ENCODE measurements at regions not wholly inside any gene's neighbourhood (a gene's known extent, or its start where the extent isn't known, plus 50 kb on each side); places are given as distances from the start of the nearest gene placed in this dataset.

DNA sequence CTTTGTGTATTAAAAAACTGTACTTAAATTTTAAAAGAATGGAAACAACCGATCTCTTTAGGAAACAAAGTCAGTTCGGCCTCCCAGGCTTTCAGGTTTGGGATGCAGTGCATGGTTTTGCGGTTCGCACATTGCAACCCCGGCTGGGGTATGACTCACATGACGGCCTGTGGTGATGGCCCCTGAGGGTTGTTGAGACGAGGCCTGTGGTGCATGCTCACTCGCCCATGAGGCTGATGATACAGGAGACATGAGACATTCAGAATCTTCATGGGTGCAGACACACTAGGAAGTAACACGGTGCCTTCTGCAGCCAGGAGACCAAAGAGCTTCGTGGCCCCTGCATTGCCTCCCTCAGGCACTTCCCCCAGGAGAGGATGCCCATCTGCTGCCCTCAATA is 724.6 kb upstream of the SALL3 start:
- DNase-seq (ENCODE audit: low spot score) = no peak
- H3K4me2 ChIP-seq (ENCODE audit: low read length) = no peak overlapping the region
- ChIA-PET POLR2A (no interaction called here), CTCF (ENCODE audit: unreplicated experiment) (no interaction called here)
- H3K9me2 ChIP-seq (ENCODE audit: insufficient read depth, low read length) = no peaks in the 10 kb centered on the region
- no TSS peak for BruUV-seq (replicated peaks)
- H3K4me3 ChIP-seq (ENCODE audit: low read depth, low read length, poor library complexity, severe bottlenecking) = no peak overlapping the region
- no peaks in the 10 kb centered on the region for H3K9me3 ChIP-seq (ENCODE audit: low read length)
- no peaks in the 10 kb centered on the region for H3K4me1 ChIP-seq (ENCODE audit: insufficient read depth, low read length, poor library complexity, severe bottlenecking)
- intact Hi-C loops (cut with micrococcal nuclease; ENCODE audit: unreplicated experiment) = no loop called here
- H2AFZ ChIP-seq (ENCODE audit: low read length) = no peak overlapping the region
- no peaks in the 10 kb centered on the region for H3K79me2 ChIP-seq (ENCODE audit: insufficient read depth, low read depth, low read length)
- no peak overlapping the region for H3K27ac ChIP-seq (ENCODE audit: low read depth, low read length, poor library complexity, severe bottlenecking)
- no peak for TF ChIP-seq EZH2phosphoT487 (IDR thresholded peaks at IDR 0.05; ENCODE audit: borderline replicate concordance, low read depth, low read length)
- TF ChIP-seq, protein P1, sequence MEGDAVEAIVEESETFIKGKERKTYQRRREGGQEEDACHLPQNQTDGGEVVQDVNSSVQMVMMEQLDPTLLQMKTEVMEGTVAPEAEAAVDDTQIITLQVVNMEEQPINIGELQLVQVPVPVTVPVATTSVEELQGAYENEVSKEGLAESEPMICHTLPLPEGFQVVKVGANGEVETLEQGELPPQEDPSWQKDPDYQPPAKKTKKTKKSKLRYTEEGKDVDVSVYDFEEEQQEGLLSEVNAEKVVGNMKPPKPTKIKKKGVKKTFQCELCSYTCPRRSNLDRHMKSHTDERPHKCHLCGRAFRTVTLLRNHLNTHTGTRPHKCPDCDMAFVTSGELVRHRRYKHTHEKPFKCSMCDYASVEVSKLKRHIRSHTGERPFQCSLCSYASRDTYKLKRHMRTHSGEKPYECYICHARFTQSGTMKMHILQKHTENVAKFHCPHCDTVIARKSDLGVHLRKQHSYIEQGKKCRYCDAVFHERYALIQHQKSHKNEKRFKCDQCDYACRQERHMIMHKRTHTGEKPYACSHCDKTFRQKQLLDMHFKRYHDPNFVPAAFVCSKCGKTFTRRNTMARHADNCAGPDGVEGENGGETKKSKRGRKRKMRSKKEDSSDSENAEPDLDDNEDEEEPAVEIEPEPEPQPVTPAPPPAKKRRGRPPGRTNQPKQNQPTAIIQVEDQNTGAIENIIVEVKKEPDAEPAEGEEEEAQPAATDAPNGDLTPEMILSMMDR (conservative IDR thresholded peaks at IDR 0.05; ENCODE audit: low read length) = no peak
- H3K36me3 ChIP-seq (ENCODE audit: insufficient read depth, low read length) = no peaks in the 10 kb centered on the region
- no peaks in the 10 kb centered on the region for H4K20me1 ChIP-seq (ENCODE audit: insufficient read depth, low read length)

DNA sequence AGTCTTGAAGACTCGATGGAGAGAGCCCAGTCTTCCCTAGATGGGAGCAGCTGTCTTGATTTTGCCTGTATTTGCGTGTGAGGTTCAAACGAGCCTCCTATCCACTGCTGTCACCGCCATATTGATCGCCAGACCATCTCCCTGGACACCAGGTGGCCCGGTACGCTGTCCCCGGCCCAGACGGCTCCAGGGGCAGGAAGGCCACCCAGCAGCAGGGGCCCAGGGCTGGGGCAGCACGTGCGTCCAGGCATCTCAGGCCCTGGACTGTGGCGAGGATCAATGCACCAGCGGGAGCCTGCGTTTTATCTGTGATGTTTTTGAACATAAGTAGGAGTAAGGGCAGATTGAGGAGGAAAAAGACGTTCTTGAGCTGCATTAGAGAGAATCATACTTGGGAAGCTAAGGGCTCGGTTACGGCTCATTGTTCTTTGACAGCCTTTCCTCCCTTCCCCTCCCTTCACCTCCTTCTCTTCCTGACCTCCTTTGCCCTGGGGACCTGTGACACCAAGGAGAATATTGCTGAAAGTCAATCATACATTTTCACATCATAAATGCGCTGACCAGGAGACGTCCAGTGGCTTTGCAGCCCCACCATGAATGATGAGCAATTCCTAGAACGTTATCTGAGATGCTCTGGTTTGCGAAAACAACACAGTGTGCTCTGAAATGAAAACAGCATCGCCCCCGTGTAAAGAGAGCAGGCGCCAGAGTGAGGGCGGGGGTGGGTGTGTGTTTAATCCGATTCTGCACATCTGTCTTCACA is 711.2 kb upstream of the SALL3 start:
- no peak for DNase-seq (ENCODE audit: low spot score)
- Histone ChIP-seq H4K20me1 (ENCODE audit: insufficient read depth, low read length) (no peaks in the 10 kb centered on the region), H2AFZ (ENCODE audit: low read length) (no peak overlapping the region), H3K27ac (ENCODE audit: low read depth, low read length, poor library complexity, severe bottlenecking) (no peak overlapping the region), H3K9me3 (ENCODE audit: low read length) (no peaks in the 10 kb centered on the region), H3K4me3 (ENCODE audit: low read depth, low read length, poor library complexity, severe bottlenecking) (no peak overlapping the region), H3K4me1 (ENCODE audit: insufficient read depth, low read length, poor library complexity, severe bottlenecking) (no peaks in the 10 kb centered on the region), H3K36me3 (ENCODE audit: insufficient read depth, low read length) (no peaks in the 10 kb centered on the region), H3K9me2 (ENCODE audit: insufficient read depth, low read length) (no peaks in the 10 kb centered on the region), H3K4me2 (ENCODE audit: low read length) (no peak overlapping the region), H3K79me2 (ENCODE audit: insufficient read depth, low read depth, low read length) (no peaks in the 10 kb centered on the region)
- CTCF ChIA-PET (ENCODE audit: unreplicated experiment) = no interaction called here
- POLR2A ChIA-PET = no interaction called here
- intact Hi-C loops (cut with micrococcal nuclease; ENCODE audit: unreplicated experiment) = no loop called here
- no TSS peak for BruUV-seq (replicated peaks)
- TF ChIP-seq EZH2phosphoT487 (IDR thresholded peaks at IDR 0.05; ENCODE audit: borderline replicate concordance, low read depth, low read length) = no peak
- TF ChIP-seq, protein P1 (conservative IDR thresholded peaks at IDR 0.05; ENCODE audit: low read length) = no peak

DNA sequence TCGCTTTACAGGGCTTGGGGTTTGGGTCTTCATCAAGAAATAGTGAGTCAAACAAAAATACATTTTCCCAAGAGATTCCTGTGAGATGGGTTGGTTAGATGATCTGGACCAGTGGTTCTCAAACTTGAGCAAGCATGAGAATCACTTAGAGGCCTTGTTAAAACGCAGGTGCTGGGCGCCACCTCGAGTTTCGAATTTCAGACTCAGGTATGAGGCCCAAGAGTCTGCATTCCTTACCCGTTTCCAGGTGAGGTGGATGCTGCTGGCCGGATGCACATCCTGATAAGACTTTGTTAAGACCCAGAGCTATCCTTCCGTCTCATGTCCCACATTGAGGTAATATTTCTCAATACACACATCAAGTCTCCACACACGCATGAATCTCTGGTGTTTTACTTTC is 707.8 kb upstream of the SALL3 start:
- no peaks in the 10 kb centered on the region for H3K9me3 ChIP-seq (ENCODE audit: low read length)
- no peak for TF ChIP-seq EZH2phosphoT487 (IDR thresholded peaks at IDR 0.05; ENCODE audit: borderline replicate concordance, low read depth, low read length)
- TF ChIP-seq, protein P1 (conservative IDR thresholded peaks at IDR 0.05; ENCODE audit: low read length) = no peak
- H3K4me2 ChIP-seq (ENCODE audit: low read length) = no peak overlapping the region
- no peaks in the 10 kb centered on the region for H3K9me2 ChIP-seq (ENCODE audit: insufficient read depth, low read length)
- H3K36me3 ChIP-seq (ENCODE audit: insufficient read depth, low read length) = no peaks in the 10 kb centered on the region
- POLR2A ChIA-PET = no interaction called here
- no peaks in the 10 kb centered on the region for H3K79me2 ChIP-seq (ENCODE audit: insufficient read depth, low read depth, low read length)
- CTCF ChIA-PET (ENCODE audit: unreplicated experiment) = no interaction called here
- no peak for DNase-seq (ENCODE audit: low spot score)
- intact Hi-C loops (cut with micrococcal nuclease; ENCODE audit: unreplicated experiment) = no loop called here
- BruUV-seq (replicated peaks) = no TSS peak
- H2AFZ ChIP-seq (ENCODE audit: low read length) = no peak overlapping the region
- no peaks in the 10 kb centered on the region for H4K20me1 ChIP-seq (ENCODE audit: insufficient read depth, low read length)
- H3K4me3 ChIP-seq (ENCODE audit: low read depth, low read length, poor library complexity, severe bottlenecking) = no peak overlapping the region
- H3K4me1 ChIP-seq (ENCODE audit: insufficient read depth, low read length, poor library complexity, severe bottlenecking) = no peaks in the 10 kb centered on the region
- H3K27ac ChIP-seq (ENCODE audit: low read depth, low read length, poor library complexity, severe bottlenecking) = no peak overlapping the region
